HCT116 (cell line): ENCODE measurements at regions not wholly inside any gene's neighbourhood (a gene's known extent, or its start where the extent isn't known, plus 50 kb on each side); places are given as distances from the start of the nearest gene placed in this dataset.

ENCODE experiments used
- CTCF ChIP-seq, 3 experiments: fragments of 200-600 bp in 1 of 3; sonication (generic) in 1 of 3; IDR thresholded peaks in 2 of 3; conservative IDR thresholded peaks in 1 of 3; 2 replicates each; pipeline ENCODE4 v1.5.1; 2012 to 2017; ENCODE audit warnings: low read depth in 2 of 3, low read length in 2 of 3, antibody characterized with exemption in 1 of 3, borderline replicate concordance in 1 of 3, control low read depth in 1 of 3, mild to moderate bottlenecking in 1 of 3, mixed read lengths in 1 of 3, mixed run types in 1 of 3, moderate library complexity in 1 of 3; ENCODE audit not compliant: insufficient read depth in 1 of 3
- EZH2 ChIP-seq: fragments of 200-600 bp; sonication (generic); IDR thresholded peaks from 2 replicates; pipeline ENCODE4 v1.6.1; 2017; ENCODE audit warnings: antibody characterized with exemption, mixed run types
- SIN3A ChIP-seq: IDR thresholded peaks from 2 replicates; pipeline ENCODE4 v1.6.1; 2012; ENCODE audit warnings: low read depth
- SP1 ChIP-seq: IDR thresholded peaks from 2 replicates; pipeline ENCODE4 v1.6.1; 2012; ENCODE audit warnings: low read depth

- TF ChIP-seq CTCF (IDR thresholded peaks at IDR 0.05 in 2 of 3, conservative IDR thresholded peaks at IDR 0.05 in 1 of 3; ENCODE audit: borderline replicate concordance in 1 of 3, insufficient read depth in 1 of 3, low read depth in 2 of 3, low read length in 2 of 3) (no peak), SP1 (no peak), SIN3A (no peak), EZH2 (no peak)
Measured at GRCh38 chr20:53786071-53786444, 192.4 kb upstream of the ZNF217 start.
